ENCODE measurements at regions not wholly inside any gene's neighbourhood (a gene's known extent, or its start where the extent isn't known, plus 50 kb on each side); places are given as distances from the start of the nearest gene placed in this dataset.
"Not testable (repeated sequence)": the region's sequence is repeated elsewhere in the genome, so short reads cannot be mapped to it uniquely, and the experiment has no call there.

GRCh38 chr12:13337791-13338190 lies 141.3 kb downstream of the EMP1 start:
- DNase-seq: no peak

DNA sequence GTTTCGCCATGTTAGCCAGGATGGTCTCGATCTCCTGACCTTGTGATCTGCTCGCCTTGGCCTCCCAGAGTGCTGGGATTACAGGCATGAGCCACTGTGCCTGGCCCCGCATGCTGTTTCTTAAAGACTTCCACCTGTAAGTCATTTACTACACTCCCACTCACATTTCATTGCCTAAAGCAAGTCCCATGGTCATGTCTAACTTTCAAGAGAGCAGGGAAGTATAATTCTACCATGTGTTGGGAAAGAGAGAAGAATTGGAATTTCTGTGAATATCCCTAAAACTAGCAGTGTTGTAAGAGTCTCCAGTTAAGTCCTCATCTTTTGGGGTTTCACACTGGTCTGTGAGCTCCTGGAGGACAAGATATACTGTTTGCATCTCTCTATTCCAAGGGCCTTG lies 139.7 kb downstream of the EMP1 start:
- DNase-seq: no peak

DNA sequence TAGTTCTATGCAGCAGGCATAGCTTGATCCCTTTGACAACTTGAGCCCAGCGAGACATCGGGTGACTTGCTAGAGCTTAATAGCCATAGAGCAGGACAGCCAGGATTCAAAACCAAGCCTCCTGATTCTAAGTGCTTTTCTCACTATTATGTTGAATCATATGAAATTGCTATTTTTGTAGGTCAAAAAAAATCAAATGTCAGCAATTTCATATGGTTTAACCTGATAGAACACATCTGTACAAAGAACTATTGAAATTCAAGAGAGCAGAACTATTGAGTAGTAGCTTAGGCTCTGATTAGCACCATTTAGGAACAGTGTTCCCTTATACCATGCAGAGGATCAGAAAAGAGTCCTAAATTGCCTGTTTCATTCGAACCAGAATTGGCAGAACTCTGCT lies 132.0 kb downstream of the EMP1 start:
- no peak for DNase-seq

- DNase-seq: no peak
These were observed 129.6 kb downstream of the EMP1 start for GRCh38 chr12:13326076-13326475.

- not testable (repeated sequence) for DNase-seq
These were observed 128.5 kb downstream of the EMP1 start for GRCh38 chr12:13325037-13325436.

DNA sequence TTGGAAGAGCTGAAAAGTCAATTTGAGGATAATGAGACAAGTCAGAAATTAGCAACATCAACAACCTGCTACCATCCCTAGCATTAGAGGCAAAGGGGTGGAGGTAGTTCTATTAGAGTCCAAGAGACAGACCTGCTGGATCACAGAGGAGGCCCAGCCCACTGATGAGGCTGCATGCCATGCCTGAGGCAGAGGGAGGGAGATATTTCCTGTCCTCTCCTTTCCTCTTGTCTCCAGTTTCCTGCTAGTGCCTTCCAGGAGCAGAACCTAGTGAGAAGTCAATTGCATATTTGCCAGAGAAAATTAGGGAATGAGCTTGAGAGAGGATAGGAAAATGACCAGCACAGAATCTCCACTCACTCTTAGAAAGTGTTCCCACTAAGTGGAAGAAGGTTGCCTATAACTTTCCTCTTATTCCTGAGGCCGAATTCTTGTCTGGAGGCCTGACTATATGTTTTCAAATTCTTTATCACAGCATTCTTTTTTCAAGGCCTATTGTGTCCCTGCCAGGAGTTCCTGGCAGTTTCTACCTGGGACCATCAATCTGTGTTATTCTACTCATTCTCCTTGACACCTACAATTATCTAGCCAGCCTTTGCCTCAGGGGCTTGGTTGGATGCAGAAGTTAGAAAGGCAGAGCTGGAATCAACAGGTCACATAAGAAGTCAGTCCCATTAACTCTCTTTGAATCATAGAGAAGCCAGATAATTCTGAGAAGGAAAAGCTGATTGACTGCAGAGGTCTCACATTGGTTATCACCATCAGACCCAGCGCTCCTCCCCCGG lies 121.9 kb downstream of the EMP1 start:
- no peak for DNase-seq

DNA sequence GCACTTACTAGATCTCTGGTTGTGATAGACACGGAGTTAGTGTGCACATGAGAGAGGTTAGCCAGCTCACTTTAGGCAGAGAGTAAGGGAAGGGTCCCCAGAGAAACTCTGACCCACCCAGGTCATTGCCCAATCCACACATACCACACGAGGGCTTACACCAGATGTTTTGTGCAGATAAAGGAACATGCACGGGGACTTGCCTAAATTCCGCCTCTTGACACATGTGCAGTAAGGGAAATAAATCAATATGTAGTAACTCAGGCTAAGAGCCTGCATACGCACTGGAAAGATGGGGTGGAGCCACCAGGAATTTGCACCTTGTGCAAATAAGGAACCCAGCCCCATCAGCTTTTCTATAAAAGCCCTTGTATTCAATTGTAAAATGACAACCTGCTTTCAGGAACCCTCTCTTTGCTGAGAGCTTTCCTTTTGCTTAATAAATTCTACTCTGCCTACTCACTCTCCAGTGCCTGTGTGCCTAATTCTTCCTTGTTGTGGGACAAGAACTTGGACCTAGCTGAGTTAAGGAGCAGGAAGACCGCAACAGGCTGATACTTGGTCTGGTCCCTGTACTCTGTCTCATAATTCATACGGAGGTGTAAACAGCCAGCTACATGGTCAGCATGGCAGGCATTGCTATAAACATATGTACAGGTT lies 120.2 kb downstream of the EMP1 start:
- no peak for DNase-seq

DNA sequence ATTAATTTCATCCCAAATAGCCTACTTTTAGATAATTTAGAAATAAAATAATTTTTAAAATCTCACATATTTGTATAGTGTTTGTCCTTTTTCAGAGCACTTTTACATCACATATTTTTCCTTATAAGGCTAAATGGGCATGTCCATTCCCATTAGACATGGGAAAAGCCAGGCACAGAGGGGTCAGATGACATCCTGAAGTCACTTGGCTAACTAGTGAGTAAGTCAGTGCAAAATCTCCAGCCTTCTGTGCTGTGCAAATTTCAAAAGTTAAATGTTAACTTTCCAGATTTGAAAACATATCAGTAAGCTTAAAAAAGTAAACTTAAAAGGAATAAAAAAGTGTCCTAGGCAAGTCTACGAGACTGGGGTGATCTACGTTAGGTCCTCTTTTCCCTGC lies 117.4 kb downstream of the EMP1 start:
- no peak for DNase-seq

- no peak for DNase-seq
These were observed 115.0 kb downstream of the EMP1 start for GRCh38 chr12:13311551-13311950.

- no peak for DNase-seq
These were observed 110.8 kb downstream of the EMP1 start for GRCh38 chr12:13307143-13307816.

DNA sequence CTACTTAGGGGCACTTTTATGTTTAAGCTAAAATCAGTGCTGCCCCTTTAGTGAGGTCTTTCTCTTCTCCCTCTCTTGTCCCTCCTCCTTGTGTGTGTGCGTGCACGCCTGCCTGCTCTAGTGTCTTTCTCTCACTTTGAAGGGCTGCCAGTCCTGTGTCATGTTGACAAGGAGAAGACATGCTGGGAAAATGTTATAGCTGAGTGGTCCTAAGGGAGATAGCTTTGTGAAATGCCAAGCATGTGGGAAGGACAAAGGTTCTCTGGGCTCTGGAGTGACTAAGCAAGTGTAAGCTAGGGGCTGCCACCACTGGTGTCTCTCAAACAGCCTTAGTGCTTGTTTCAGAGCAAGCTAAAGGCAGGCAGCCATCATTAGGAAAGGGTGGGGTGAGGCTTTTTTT lies 108.4 kb downstream of the EMP1 start:
- DNase-seq: peak; percentile 17

- no peak for DNase-seq
These were observed 102.9 kb downstream of the EMP1 start for GRCh38 chr12:13299457-13299856.

DNA sequence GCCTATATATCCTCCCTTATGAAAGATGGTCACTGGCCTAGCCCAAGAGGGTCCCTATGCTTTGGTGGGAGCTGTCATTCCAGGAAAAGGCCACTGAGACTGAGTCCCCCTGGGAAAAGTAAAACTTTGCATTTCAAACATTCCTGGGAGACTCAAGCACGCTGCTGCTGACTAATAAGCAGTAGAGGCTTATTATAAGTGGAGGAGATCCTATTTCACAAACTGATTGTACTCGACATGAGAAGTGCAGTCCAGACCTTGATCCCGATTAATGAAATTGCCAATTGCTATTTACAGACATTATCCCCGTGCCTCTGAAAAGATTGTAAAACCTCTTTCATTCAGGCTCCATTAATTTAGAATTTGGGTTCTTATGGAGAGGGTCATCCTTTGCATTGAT lies 96.6 kb downstream of the EMP1 start:
- no peak for DNase-seq

DNA sequence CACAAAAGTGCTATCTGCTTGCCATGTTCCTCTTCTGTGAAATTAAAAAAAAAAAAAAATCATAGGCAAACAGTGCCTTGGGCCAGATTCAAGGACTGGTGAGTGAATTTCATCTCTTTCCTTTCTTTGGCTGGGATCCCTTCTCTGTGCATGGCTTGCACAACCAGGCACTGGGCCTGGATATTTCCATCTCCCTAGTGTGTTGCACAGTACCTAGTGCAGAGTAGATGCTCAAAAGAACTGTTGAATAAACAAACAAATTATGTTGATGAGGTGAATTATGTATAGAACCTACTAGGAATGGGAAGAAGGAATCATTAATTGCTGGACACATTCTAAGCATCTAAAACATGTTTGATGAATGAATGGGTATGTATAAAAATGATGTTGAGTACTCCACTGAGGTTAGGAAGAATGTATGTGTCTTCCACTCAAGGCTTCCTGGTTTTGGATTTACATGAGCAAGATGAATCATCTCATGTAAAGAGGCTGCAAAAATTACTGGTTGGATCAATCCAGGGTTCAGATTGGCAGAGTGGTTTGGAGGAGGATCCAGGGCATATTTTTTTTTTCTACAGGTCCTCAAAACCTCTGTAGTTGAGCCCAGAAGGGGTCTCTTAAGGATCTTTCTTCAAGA lies 93.2 kb downstream of the EMP1 start:
- DNase-seq: no peak

DNA sequence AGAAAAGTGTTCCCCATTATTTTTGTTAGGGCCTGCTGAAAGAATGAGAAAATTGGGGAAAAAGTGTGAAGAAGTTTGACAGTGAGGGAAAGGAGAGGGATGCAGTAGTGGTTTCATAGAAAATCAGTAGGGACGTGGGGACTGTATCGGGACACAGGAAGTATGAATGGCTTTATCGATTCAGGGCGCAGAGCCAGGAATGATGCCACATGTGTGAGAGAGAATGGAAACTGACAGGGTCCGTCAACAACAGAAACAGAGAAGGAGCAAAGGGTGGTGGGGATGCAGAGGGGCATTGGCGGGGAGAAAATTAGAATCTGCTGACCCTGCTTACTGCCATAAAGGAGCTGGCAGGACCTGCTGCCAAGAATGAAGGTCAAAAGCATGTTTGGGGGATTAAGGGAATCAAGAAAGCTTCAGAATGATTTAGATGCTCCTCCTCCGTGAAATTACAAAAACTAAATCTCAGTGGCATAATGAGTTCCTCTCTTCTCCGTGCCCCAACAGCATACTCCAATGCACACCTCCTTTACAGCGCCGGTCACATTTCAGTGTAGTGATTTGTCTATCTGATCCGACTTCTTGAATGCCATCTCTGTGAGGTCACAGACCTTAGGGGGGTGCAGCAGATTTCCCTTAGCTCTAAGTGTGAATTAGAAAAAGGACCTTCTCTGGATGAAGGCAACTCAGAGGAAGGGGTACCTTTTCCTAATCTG lies 92.6 kb downstream of the EMP1 start:
- DNase-seq: no peak

DNA sequence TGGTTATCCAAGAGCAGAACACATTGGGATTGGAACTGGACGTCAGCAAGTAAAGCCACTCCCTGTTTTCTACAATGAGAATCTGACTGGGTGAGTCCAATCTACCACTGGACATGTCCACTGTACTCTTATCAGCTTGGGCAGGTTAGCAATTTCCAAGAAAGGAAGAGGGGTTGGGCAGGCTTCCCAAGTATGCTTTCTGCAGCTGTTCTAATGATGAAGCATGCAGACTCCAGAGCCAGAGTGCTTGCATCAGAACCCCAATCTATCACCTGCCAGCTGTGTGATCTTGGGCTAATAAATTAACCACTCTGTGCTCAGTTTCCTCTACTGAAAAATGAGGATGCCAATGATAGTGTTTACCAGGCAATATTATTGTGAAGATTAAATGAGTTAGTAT lies 92.0 kb downstream of the EMP1 start:
- DNase-seq: no peak

GRCh38 chr12:13283867-13284266 lies 87.3 kb downstream of the EMP1 start:
- DNase-seq: no peak

DNA sequence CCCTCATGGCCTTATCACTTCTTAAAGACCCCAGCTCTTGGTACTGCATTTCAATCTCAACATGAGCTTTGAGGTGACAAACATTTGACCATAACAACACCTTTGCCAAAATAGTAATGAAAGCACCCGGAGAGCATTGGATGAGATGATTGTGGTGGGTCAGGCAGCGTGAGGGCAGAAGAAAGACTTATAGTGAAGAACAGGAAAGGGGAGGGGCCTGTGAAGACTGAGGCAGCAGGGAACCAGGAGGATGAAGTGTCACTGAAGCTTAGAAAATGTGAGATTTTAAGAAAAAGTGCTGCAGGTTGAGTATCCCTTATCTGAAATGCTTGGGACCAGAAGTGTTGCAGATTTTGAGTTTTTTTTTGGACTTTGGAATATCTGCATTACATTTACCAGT lies 86.3 kb downstream of the EMP1 start:
- DNase-seq: no peak

- DNase-seq: peak; percentile 95
These were observed 81.8 kb downstream of the EMP1 start for GRCh38 chr12:13278249-13278787.

DNA sequence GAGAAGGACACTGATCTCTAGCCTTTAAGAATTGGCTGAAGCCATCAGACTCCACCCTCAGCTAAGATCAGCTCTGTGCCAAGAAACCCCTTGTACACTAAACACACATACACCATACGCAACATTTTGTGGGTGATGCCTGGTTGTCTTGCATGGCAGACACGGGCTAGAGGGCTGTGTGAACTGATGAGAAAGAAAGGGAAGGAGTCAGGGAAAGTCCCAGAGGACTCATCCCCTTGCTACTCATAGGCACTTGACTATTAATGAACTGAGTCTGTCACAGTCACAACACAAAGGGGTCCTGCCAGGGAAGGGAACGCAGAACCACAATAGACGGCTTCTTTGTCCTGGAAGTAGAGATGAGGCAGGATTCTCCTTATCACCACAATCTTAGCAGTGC lies 80.8 kb downstream of the EMP1 start:
- peak; percentile 65 for DNase-seq

DNA sequence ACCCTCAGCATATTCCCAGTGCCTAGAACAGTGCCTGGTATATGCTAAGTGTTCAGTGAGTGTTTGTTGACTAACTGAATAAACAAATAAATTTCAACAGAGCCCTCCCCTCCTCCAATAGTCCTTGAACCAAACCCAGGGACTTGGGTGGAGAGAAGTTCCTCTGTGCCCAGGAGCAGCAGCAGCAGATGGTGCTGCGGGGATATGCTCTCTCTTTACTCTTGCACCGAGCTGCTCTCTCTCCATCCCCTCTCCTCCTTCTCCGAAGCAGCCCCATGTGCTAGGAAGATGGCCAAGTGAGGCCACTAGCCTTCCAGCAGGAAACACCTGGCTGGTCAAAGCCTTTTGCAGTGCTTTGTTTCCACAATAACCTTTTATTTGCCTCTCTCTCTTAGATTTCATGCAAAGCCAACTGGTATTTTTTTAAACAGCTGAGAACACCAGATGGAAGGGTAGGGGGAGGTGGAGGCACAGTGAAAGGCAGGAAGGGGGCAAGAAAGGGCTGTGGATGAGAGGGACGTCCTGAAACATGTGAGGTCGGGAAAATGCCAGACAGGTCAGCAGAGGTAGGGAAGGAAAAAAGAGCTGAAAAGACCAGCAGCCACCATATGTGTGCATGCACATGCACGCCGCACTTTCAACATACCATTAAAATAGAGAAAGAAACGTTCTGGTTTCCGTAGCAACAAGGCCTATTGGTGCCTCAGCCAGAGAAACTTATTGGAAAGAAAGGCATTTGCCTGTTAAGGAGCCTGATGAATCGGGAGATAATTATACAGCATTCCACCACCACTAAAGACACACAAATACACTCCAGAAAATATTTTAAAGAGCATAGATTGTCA lies 78.9 kb downstream of the EMP1 start:
- DNase-seq: no peak

- DNase-seq: no peak
These were observed 77.3 kb downstream of the EMP1 start for GRCh38 chr12:13273850-13274249.
